Body of pancreas (tissue), 4 donors: ENCODE measurements at regions not wholly inside any gene's neighbourhood (a gene's known extent, or its start where the extent isn't known, plus 50 kb on each side); places are given as distances from the start of the nearest gene placed in this dataset.
"Not testable (repeated sequence)": the region's sequence is repeated elsewhere in the genome, so short reads cannot be mapped to it uniquely, and the experiment has no call there.

ENCODE experiments used
- ATAC-seq: fragments of 150-250 bp; one replicate; pipeline ENCODE4 v1.9.1; 2016
- DNase-seq, 4 donors: peaks; one replicate each; pipeline ENCODE4 v3.0.0-alpha.2; 2019
- H3K27ac ChIP-seq, 4 donors: fragments of 200-600 bp; sonication (generic); 1 replicate in 3 of 4; 2 replicates in 1 of 4; pipeline versions ENCODE4 v1.5.1 to v1.6.1; 2016 to 2019; ENCODE audit warnings: mild to moderate bottlenecking in 1 of 4, mixed read lengths in 1 of 4, moderate library complexity in 1 of 4
- H3K27me3 ChIP-seq, 2 donors: fragments of 200-600 bp; sonication (generic); one replicate each; pipeline ENCODE4 v1.6.0; 2016; ENCODE audit warnings: mild to moderate bottlenecking in 1 of 2
- H3K36me3 ChIP-seq, 2 donors: fragments of 200-600 bp; sonication (generic); replicated peaks in 1 of 2; 2 replicates each; pipeline ENCODE4 v1.5.1; 2016; ENCODE audit warnings: low read depth in 2 of 2; ENCODE audit not compliant: insufficient read depth in 1 of 2
- H3K4me1 ChIP-seq: fragments of 200-600 bp; sonication (generic); one replicate; pipeline ENCODE4 v1.6.0; 2016
- H3K4me3 ChIP-seq, 2 donors: fragments of 200-600 bp; sonication (generic); 1 replicate in 1 of 2; 2 replicates in 1 of 2; pipeline ENCODE4 v1.5.1; 2016 to 2019
- H3K9me3 ChIP-seq, 3 donors: fragments of 200-600 bp; sonication (generic); 1 replicate in 2 of 3; 2 replicates in 1 of 3; pipeline ENCODE4 v1.5.1; 2016
- CTCF ChIP-seq, 7 experiments: fragments of 450-650 bp in 4 of 7; fragments of 200-600 bp in 3 of 7; sonication (generic) in 3 of 7; IDR thresholded peaks; one replicate each; pipeline ENCODE4 v1.5.1; 2016 to 2019; ENCODE audit warnings: antibody characterized with exemption in 7 of 7
- POLR2A ChIP-seq, 3 donors: fragments of 450-650 bp; IDR thresholded peaks; one replicate each; pipeline ENCODE4 v1.6.1; 2016; ENCODE audit warnings: antibody characterized with exemption in 3 of 3, mild to moderate bottlenecking in 2 of 3
- WGBS, 2 donors: methylation state at CpG; one replicate each; pipeline ENCODE4 v1.1.5; 2017; 5-methylcytosine and 5-hydroxymethylcytosine counted together
- intact Hi-C: fragments of 100-400 bp; cut with DNase I; formaldehyde crosslinking; loops from one replicate; pipeline ENCODE4 v1.15.1; 2023

- 88 to 91% methylated on average over 5 of the region's 5 CpGs for WGBS, 2 donors
- intact Hi-C loops: no loop called here
Observed at GRCh38 chr18:55893948-55894347, 306.0 kb upstream of the TCF4 start.

GRCh38 chr18:55892862-55893813 is 305.1 kb upstream of the TCF4 start:
- H3K4me1 ChIP-seq, H3K27ac ChIP-seq, DNase-seq, H3K27me3 ChIP-seq, intact Hi-C loops, ATAC-seq, H3K9me3 ChIP-seq, H3K4me3 ChIP-seq, H3K36me3 ChIP-seq: not testable (repeated sequence)
- 82 to 87% methylated on average over 27 to 28 of the region's 28 CpGs for WGBS, 2 donors

More at GRCh38 chr18:55893948-55894347, 306.0 kb upstream of the TCF4 start:
- ATAC-seq: no peak
- no peaks in the 10 kb centered on the region for H3K9me3 ChIP-seq
- no peaks in the 10 kb centered on the region for H3K4me1 ChIP-seq
- DNase-seq: no peak
- no peak overlapping the region for H3K27ac ChIP-seq
- no peaks in the 10 kb centered on the region for H3K27me3 ChIP-seq
- TF ChIP-seq CTCF (IDR thresholded peaks at IDR 0.05) (no peak), POLR2A (IDR thresholded peaks at IDR 0.05) (no peak)
- H3K36me3 ChIP-seq: no peaks in the 10 kb centered on the region
- no peak overlapping the region for H3K4me3 ChIP-seq

GRCh38 chr18:55886886-55887285 is 298.9 kb upstream of the TCF4 start:
- 87 to 88% methylated on average over 4 of the region's 4 CpGs for WGBS, 2 donors
- Histone ChIP-seq H3K4me3 (no peak overlapping the region), H3K4me1 (no peaks in the 10 kb centered on the region), H3K9me3 (no peaks in the 10 kb centered on the region), H3K27me3 (no peaks in the 10 kb centered on the region), H3K27ac (no peak overlapping the region), H3K36me3 (no peaks in the 10 kb centered on the region)
- intact Hi-C loops: no loop called here
- ATAC-seq (no peak), DNase-seq (no peak)
- no peak for TF ChIP-seq CTCF (IDR thresholded peaks at IDR 0.05)
- TF ChIP-seq POLR2A (IDR thresholded peaks at IDR 0.05): no peak

- ATAC-seq: no peak
- Histone ChIP-seq H3K36me3 (no peaks in the 10 kb centered on the region), H3K4me1 (no peaks in the 10 kb centered on the region), H3K9me3 (no peaks in the 10 kb centered on the region), H3K4me3 (no peak overlapping the region), H3K27ac (no peak overlapping the region), H3K27me3 (no peaks in the 10 kb centered on the region)
- WGBS, 2 donors: 20 to 33% methylated on average over 2 of the region's 2 CpGs
- intact Hi-C loops: no loop called here
- DNase-seq: no peak
- TF ChIP-seq POLR2A (IDR thresholded peaks at IDR 0.05) (no peak), CTCF (IDR thresholded peaks at IDR 0.05) (no peak)
Observed at GRCh38 chr18:55884498-55884897, 296.5 kb upstream of the TCF4 start.

- WGBS, 2 donors: 78 to 84% methylated on average over 8 of the region's 8 CpGs
- Histone ChIP-seq H3K4me3 (no peak overlapping the region), H3K4me1 (no peaks in the 10 kb centered on the region), H3K36me3 (no peaks in the 10 kb centered on the region), H3K9me3 (no peaks in the 10 kb centered on the region), H3K27ac (no peak overlapping the region), H3K27me3 (no peaks in the 10 kb centered on the region)
- intact Hi-C loops: no loop called here
- no peak for TF ChIP-seq POLR2A (IDR thresholded peaks at IDR 0.05)
- no peak for TF ChIP-seq CTCF (IDR thresholded peaks at IDR 0.05)
- no peak for ATAC-seq
- no peak for DNase-seq
Observed at GRCh38 chr18:55880617-55881016, 292.6 kb upstream of the TCF4 start.
